ENCODE measurements at regions not wholly inside any gene's neighbourhood (a gene's known extent, or its start where the extent isn't known, plus 50 kb on each side); places are given as distances from the start of the nearest gene placed in this dataset.

GRCh38 chr1:116253566-116254382 lies 119.3 kb upstream of the ATP1A1 start:
- peaks cover 47% of the 10 kb centered on the region for H3K4me1 Mint-ChIP-seq
- peaks cover 4% of the 10 kb centered on the region for H3K27me3 Mint-ChIP-seq (ENCODE audit: low read depth, poor library complexity)
- peaks cover 4% of the 10 kb centered on the region for H3K9me3 Mint-ChIP-seq
- H3K36me3 Mint-ChIP-seq (ENCODE audit: low read depth), result no peaks in the 10 kb centered on the region
- no peak for DNase-seq
- peak overlapping the region; percentile 8 for H3K27ac Mint-ChIP-seq
- no peak for TF ChIP-seq CTCF (IDR thresholded peaks at IDR 0.05)
- peak overlapping the region; percentile 18 for H3K4me3 Mint-ChIP-seq

GRCh38 chr1:116254776-116255175 lies 118.3 kb upstream of the ATP1A1 start:
- Mint-ChIP-seq H3K9me3 (peaks cover 4% of the 10 kb centered on the region), H3K27ac (peak overlapping the region; percentile 79), H3K27me3 (ENCODE audit: low read depth, poor library complexity) (peaks cover 6% of the 10 kb centered on the region), H3K4me1 (peaks cover 50% of the 10 kb centered on the region), H3K4me3 (no peak overlapping the region), H3K36me3 (ENCODE audit: low read depth) (no peaks in the 10 kb centered on the region)
- no peak for TF ChIP-seq CTCF (IDR thresholded peaks at IDR 0.05)
- no peak for DNase-seq

GRCh38 chr1:116255486-116256285 lies 117.4 kb upstream of the ATP1A1 start:
- Mint-ChIP-seq H3K4me3 (peak overlapping the region; percentile 46), H3K27me3 (ENCODE audit: low read depth, poor library complexity) (peaks cover 6% of the 10 kb centered on the region), H3K4me1 (peaks cover 52% of the 10 kb centered on the region), H3K27ac (peak overlapping the region; percentile 78), H3K36me3 (ENCODE audit: low read depth) (no peaks in the 10 kb centered on the region), H3K9me3 (peaks cover 2% of the 10 kb centered on the region)
- TF ChIP-seq CTCF (IDR thresholded peaks at IDR 0.05), result no peak
- no peak for DNase-seq

GRCh38 chr1:116256286-116256649 lies 116.8 kb upstream of the ATP1A1 start:
- no peaks in the 10 kb centered on the region for H3K36me3 Mint-ChIP-seq (ENCODE audit: low read depth)
- no peak for TF ChIP-seq CTCF (IDR thresholded peaks at IDR 0.05)
- H3K27me3 Mint-ChIP-seq (ENCODE audit: low read depth, poor library complexity), result peaks cover 8% of the 10 kb centered on the region
- H3K4me3 Mint-ChIP-seq, result no peak overlapping the region
- no peaks in the 10 kb centered on the region for H3K9me3 Mint-ChIP-seq
- peaks cover 57% of the 10 kb centered on the region for H3K4me1 Mint-ChIP-seq
- H3K27ac Mint-ChIP-seq, result peak overlapping the region; percentile 80
- DNase-seq, result no peak

GRCh38 chr1:116256875-116257274 lies 116.2 kb upstream of the ATP1A1 start:
- no peaks in the 10 kb centered on the region for H3K9me3 Mint-ChIP-seq
- peaks cover 10% of the 10 kb centered on the region for H3K27me3 Mint-ChIP-seq (ENCODE audit: low read depth, poor library complexity)
- peaks cover 63% of the 10 kb centered on the region for H3K4me1 Mint-ChIP-seq
- TF ChIP-seq CTCF (IDR thresholded peaks at IDR 0.05), result no peak
- H3K27ac Mint-ChIP-seq, result no peak overlapping the region
- no peaks in the 10 kb centered on the region for H3K36me3 Mint-ChIP-seq (ENCODE audit: low read depth)
- H3K4me3 Mint-ChIP-seq, result no peak overlapping the region
- DNase-seq, result no peak

Measured in nephron progenitor cell (in vitro differentiated cells).